Endothelial cell of umbilical vein (primary cell): ENCODE measurements at regions not wholly inside any gene's neighbourhood (a gene's known extent, or its start where the extent isn't known, plus 50 kb on each side); places are given as distances from the start of the nearest gene placed in this dataset.

Source experiments
- BruUV-seq: library from RNA; stranded (reverse); fragments of 400-500 nt; replicated peaks from 2 replicates; lab custom pipeline; 2021; lab: Mats Ljungman, UMichigan
- CTCF ChIA-PET: fragments of 300-600, 350-600 bp; sonication (Branson Sonifier 250); formaldehyde crosslinking; loops from one replicate; lab custom pipeline; 2021; ENCODE audit warnings: antibody characterized with exemption, inconsistent platforms; lab: Charles Lee
- POLR2A ChIA-PET: fragments of 300-600, 350-600 bp; sonication (Branson Sonifier 250); formaldehyde crosslinking; loops from one replicate; lab custom pipeline; 2021; ENCODE audit warnings: antibody characterized with exemption, inconsistent platforms; lab: Charles Lee
- DNase-seq: peaks from one replicate; pipeline ENCODE4 v3.0.0-alpha.2; 2011; ENCODE audit warnings: low read depth, low spot score
- FAIRE-seq: peaks from 2 replicates; lab custom pipeline; 2011; peaks lifted over from hg19 to GRCh38; lab: Jason Lieb, UNC
- H2AFZ ChIP-seq: 2 replicates; pipeline ENCODE4 v1.6.0; 2012; ENCODE audit warnings: low read depth, low read length, control low read depth, inconsistent platforms
- H3K27ac ChIP-seq: 2 replicates; pipeline ENCODE4 v1.5.1; 2011; ENCODE audit warnings: low read depth, mild to moderate bottlenecking, control low read depth, low read length, moderate library complexity; ENCODE audit not compliant: insufficient read depth
- H3K27me3 ChIP-seq, 2 experiments: 2 replicates each; pipeline versions ENCODE4 v1.6.0 to v1.6.1; 2011; ENCODE audit warnings: low read length in 2 of 2, mixed read lengths in 1 of 2; ENCODE audit not compliant: control insufficient read depth in 2 of 2, insufficient read depth in 2 of 2
- H3K36me3 ChIP-seq, 2 experiments: 2 replicates in 1 of 2; 3 replicates in 1 of 2; pipeline ENCODE4 v1.5.1; 2011; ENCODE audit warnings: low read length in 2 of 2, mild to moderate bottlenecking in 1 of 2, moderate library complexity in 1 of 2; ENCODE audit not compliant: control insufficient read depth in 2 of 2, insufficient read depth in 2 of 2; ENCODE audit errors: extremely low read depth in 1 of 2
- H3K4me1 ChIP-seq: 3 replicates; pipeline ENCODE4 v1.5.1; 2011; ENCODE audit warnings: mild to moderate bottlenecking, low read length; ENCODE audit not compliant: control insufficient read depth, insufficient read depth; ENCODE audit errors: extremely low read depth
- H3K4me2 ChIP-seq: 2 replicates; pipeline ENCODE4 v1.6.1; 2011; ENCODE audit warnings: low read length, control low read depth, mixed read lengths; ENCODE audit not compliant: insufficient read depth
- H3K4me3 ChIP-seq, 3 experiments: fragments of 200-600 bp in 1 of 3; sonication (generic), shearing (Covaris generic) in 1 of 3; replicated peaks in 1 of 3; 2 replicates each; pipeline ENCODE4 v1.5.1; 2011 to 2016; ENCODE audit warnings: control low read depth in 3 of 3, low read length in 3 of 3, mild to moderate bottlenecking in 2 of 3, inconsistent platforms in 1 of 3, low read depth in 1 of 3, moderate library complexity in 1 of 3; ENCODE audit not compliant: insufficient read depth in 1 of 3
- H3K79me2 ChIP-seq: 2 replicates; pipeline ENCODE4 v1.6.0; 2012; ENCODE audit warnings: low read length, inconsistent platforms; ENCODE audit not compliant: control insufficient read depth, insufficient read depth
- H3K9ac ChIP-seq: replicated peaks from 2 replicates; pipeline ENCODE3; 2011; ENCODE audit warnings: low read length, control low read depth; ENCODE audit not compliant: insufficient read depth; ENCODE audit errors: extremely low read depth
- H3K9me1 ChIP-seq: replicated peaks from 3 replicates; pipeline ENCODE4 v1.6.0; 2011; ENCODE audit warnings: mild to moderate bottlenecking, low read length; ENCODE audit not compliant: control insufficient read depth, insufficient read depth; ENCODE audit errors: extremely low read depth
- H3K9me3 ChIP-seq: replicated peaks from 2 replicates; pipeline ENCODE4 v1.5.1; 2012; ENCODE audit warnings: low read length, inconsistent platforms; ENCODE audit not compliant: control insufficient read depth, insufficient read depth
- H4K20me1 ChIP-seq: replicated peaks from 2 replicates; pipeline ENCODE3; 2011; ENCODE audit warnings: mild to moderate bottlenecking, low read length; ENCODE audit not compliant: control insufficient read depth, insufficient read depth; ENCODE audit errors: extremely low read depth
- CTCF ChIP-seq, 2 donors: IDR thresholded peaks; 1 replicate in 1 of 2; 2 replicates in 1 of 2; pipeline ENCODE4 v1.5.1; 2011; ENCODE audit warnings: low read length in 2 of 2, mild to moderate bottlenecking in 2 of 2, moderate library complexity in 2 of 2, control low read depth in 1 of 2, inconsistent platforms in 1 of 2, low read depth in 1 of 2; ENCODE audit not compliant: insufficient read depth in 1 of 2; ENCODE audit errors: extremely low read depth in 1 of 2
- EZH2 ChIP-seq: IDR thresholded peaks from 2 replicates; pipeline ENCODE4 v1.6.1; 2012; ENCODE audit warnings: borderline replicate concordance, low read depth, mild to moderate bottlenecking, moderate library complexity, low read length, inconsistent platforms; ENCODE audit not compliant: severe bottlenecking
- FOS ChIP-seq: IDR thresholded peaks from 2 replicates; pipeline ENCODE4 v1.6.1; 2011; ENCODE audit warnings: mild to moderate bottlenecking, low read length, moderate library complexity, borderline replicate concordance; ENCODE audit not compliant: insufficient read depth
- GATA2 ChIP-seq: IDR thresholded peaks from 2 replicates; pipeline ENCODE4 v1.7.0; 2011; ENCODE audit warnings: low read depth, mild to moderate bottlenecking, moderate library complexity, mixed read lengths, low read length; ENCODE audit not compliant: insufficient read length, insufficient read depth
- JUN ChIP-seq: IDR thresholded peaks from 2 replicates; pipeline ENCODE4 v1.6.1; 2011; ENCODE audit warnings: borderline replicate concordance, low read depth; ENCODE audit not compliant: insufficient read length, insufficient read depth
- MAX ChIP-seq: IDR thresholded peaks from 2 replicates; pipeline ENCODE4 v1.6.1; 2011; ENCODE audit not compliant: insufficient read depth, insufficient read length
- MYC ChIP-seq: IDR thresholded peaks from one replicate; pipeline ENCODE4 v1.6.1; 2011; ENCODE audit warnings: mild to moderate bottlenecking, low read depth, low read length
- POLR2A ChIP-seq: IDR thresholded peaks from 2 replicates; pipeline ENCODE4 v1.6.1; 2012; ENCODE audit warnings: low read depth, mild to moderate bottlenecking, control low read depth, low read length
- POLR2AphosphoS5 ChIP-seq: IDR thresholded peaks from 2 replicates; pipeline ENCODE4 v1.6.1; 2012; ENCODE audit warnings: low read depth, mild to moderate bottlenecking, control low read depth, low read length, moderate library complexity; ENCODE audit not compliant: insufficient read depth
- dilution Hi-C: fragments of 300-500 bp; cut with MboI; formaldehyde crosslinking; loops from one replicate; pipeline ENCODE4 v1.15.0; 2019; ENCODE audit warnings: low sequenced_read_pairs; ENCODE audit not compliant: extremely low pct_ligation_motif_present
- intact Hi-C: fragments of 100-400 bp; cut with micrococcal nuclease; formaldehyde crosslinking; loops from one replicate; pipeline ENCODE4 v1.10.0; 2022

GRCh38 chr5:154118893-154119336, 71.6 kb upstream of the GALNT10 start:
- dilution Hi-C loops: no loop called here
- TF ChIP-seq JUN (no peak), MAX (no peak), FOS (no peak), CTCF (IDR thresholded peaks at IDR 0.05; ENCODE audit: extremely low read depth in 1 of 2, insufficient read depth in 1 of 2, low read depth in 1 of 2, low read length in 2 of 2) (no peak), EZH2 (no peak), POLR2AphosphoS5 (no peak), MYC (no peak), POLR2A (no peak), GATA2 (no peak)
- POLR2A ChIA-PET: no interaction called here
- no peaks in the 10 kb centered on the region for H3K36me3 ChIP-seq
- no peak overlapping the region for H3K4me3 ChIP-seq
- DNase-seq (no peak), FAIRE-seq (no peak)
- no peaks in the 10 kb centered on the region for H4K20me1 ChIP-seq
- no peaks in the 10 kb centered on the region for H3K79me2 ChIP-seq
- H3K27me3 ChIP-seq: no peaks in the 10 kb centered on the region
- H3K4me1 ChIP-seq: no peaks in the 10 kb centered on the region
- no peak overlapping the region for H3K4me2 ChIP-seq
- no peaks in the 10 kb centered on the region for H3K9me3 ChIP-seq
- H3K9me1 ChIP-seq: no peaks in the 10 kb centered on the region
- H3K27ac ChIP-seq: no peak overlapping the region
- no peak overlapping the region for H3K9ac ChIP-seq
- no peak overlapping the region for H2AFZ ChIP-seq
- CTCF ChIA-PET: no interaction called here
- BruUV-seq: no TSS peak
- intact Hi-C loops: no loop called here
